ENCODE measurements at regions not wholly inside any gene's neighbourhood (a gene's known extent, or its start where the extent isn't known, plus 50 kb on each side); places are given as distances from the start of the nearest gene placed in this dataset.

DNA sequence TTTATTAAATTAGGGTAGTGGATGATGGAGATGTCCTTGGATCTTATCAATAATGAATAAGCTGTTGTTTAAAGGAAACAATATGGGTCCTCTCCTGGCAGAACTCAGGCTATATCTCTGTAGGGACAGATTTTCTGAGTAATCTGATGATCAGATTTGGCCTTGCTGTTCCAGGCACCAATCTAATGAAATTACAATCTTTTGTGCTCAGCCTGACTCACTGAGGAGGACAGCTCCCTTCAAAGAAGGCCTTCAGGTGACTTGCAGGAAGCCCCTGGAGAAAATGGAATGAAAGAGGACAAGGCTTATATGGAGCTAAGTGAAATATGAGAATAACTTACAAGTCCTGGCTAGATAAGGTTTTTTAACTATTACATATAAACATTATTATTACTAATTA is 486.4 kb upstream of the SORCS1 start:
- Histone ChIP-seq H3K27ac (no peak overlapping the region), H3K9me3 (no peaks in the 10 kb centered on the region), H3K27me3 (no peaks in the 10 kb centered on the region; the same call in 1 of the 2 replicates), H3K4me1 (peaks cover 16% of the 10 kb centered on the region), H3K4me3 (no peak overlapping the region), H3K9ac (no peak overlapping the region), H3K36me3 (no peaks in the 10 kb centered on the region), H4K20me1 (no peaks in the 10 kb centered on the region), H3K4me2 (no peak overlapping the region)
- no peak for TF ChIP-seq Cebpa-rat (IDR thresholded peaks at IDR 0.05)

DNA sequence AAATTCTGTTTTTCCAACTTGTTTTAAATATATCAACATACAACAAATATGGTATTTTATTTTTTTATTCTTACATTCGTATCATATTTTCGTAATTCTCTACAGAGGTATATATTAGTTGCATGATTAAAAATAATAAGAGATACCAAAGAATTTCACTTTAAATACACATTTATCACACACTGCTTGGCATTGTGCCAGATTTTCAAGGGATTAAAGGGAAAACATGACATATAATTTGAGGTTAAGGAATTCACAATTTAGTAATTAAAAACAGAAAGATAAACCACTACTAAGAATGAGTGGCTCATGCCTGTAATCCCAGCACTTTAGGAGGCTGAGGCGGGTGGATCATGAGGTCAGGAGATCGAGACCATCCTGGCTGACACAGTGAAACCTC is 484.7 kb upstream of the SORCS1 start:
- no peak overlapping the region for H3K4me3 ChIP-seq
- no peaks in the 10 kb centered on the region for H4K20me1 ChIP-seq
- no peaks in the 10 kb centered on the region for H3K36me3 ChIP-seq
- H3K4me2 ChIP-seq, result no peak overlapping the region
- no peaks in the 10 kb centered on the region; the same call in 1 of the 2 replicates for H3K27me3 ChIP-seq
- peaks cover 12% of the 10 kb centered on the region for H3K4me1 ChIP-seq
- TF ChIP-seq Cebpa-rat (IDR thresholded peaks at IDR 0.05), result no peak
- H3K27ac ChIP-seq, result no peak overlapping the region
- no peak overlapping the region for H3K9ac ChIP-seq
- H3K9me3 ChIP-seq, result no peaks in the 10 kb centered on the region

DNA sequence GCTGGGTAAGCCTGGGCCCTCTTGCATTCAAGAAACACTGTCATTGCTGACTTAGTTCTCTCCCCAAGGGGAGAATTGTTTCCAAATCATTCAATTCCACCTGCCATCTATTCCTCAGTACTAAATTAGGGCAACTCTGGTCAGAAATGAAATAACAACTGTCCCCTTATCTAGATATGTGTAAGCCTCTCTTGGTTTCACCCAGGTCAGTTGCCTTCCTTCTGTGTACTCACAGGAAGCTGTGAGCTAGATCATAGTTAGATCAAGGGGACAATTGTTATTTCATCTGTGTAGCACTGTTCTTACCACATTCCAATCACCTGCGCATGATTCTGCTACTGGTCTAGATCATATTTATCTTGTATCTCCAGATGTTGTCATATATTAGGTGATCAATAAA is 483.0 kb upstream of the SORCS1 start:
- H3K9me3 ChIP-seq, result no peaks in the 10 kb centered on the region

GRCh38 chr10:107631876-107632275 is 467.4 kb upstream of the SORCS1 start:
- Histone ChIP-seq H3K4me2 (no peak overlapping the region), H3K4me1 (no peaks in the 10 kb centered on the region), H4K20me1 (no peaks in the 10 kb centered on the region), H3K36me3 (no peaks in the 10 kb centered on the region), H3K4me3 (no peak overlapping the region), H3K27ac (no peak overlapping the region), H3K9ac (no peak overlapping the region), H3K27me3 (no peaks in the 10 kb centered on the region), H3K9me3 (no peaks in the 10 kb centered on the region)
- no peak for TF ChIP-seq Cebpa-rat (IDR thresholded peaks at IDR 0.05)

More for the DNA sequence above, 483.0 kb upstream of the SORCS1 start:
- Histone ChIP-seq H3K4me3 (no peak overlapping the region), H4K20me1 (no peaks in the 10 kb centered on the region), H3K36me3 (no peaks in the 10 kb centered on the region), H3K4me2 (no peak overlapping the region), H3K27me3 (no peaks in the 10 kb centered on the region), H3K27ac (no peak overlapping the region), H3K4me1 (no peaks in the 10 kb centered on the region), H3K9ac (no peak overlapping the region)
- TF ChIP-seq Cebpa-rat (IDR thresholded peaks at IDR 0.05), result no peak

DNA sequence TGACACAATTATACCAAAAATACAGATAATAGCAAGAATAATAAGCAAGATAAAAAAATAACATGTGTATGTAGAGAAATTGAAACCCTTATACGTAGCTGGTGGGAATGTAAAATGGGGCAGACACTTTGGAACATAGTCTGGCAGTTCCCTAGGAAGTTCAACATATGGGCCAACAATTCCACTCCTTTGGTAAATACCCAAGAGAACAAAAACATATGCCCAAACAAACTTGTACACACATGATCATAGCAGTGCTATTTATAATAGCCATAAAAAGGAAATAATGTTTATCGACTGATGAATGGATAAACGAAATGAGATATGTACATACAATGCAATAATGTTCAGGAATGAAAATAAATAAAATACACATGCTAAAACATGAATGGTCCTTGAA is 462.4 kb upstream of the SORCS1 start:
- Histone ChIP-seq H3K4me2 (no peak overlapping the region), H3K27me3 (no peaks in the 10 kb centered on the region), H3K9me3 (no peaks in the 10 kb centered on the region), H4K20me1 (no peaks in the 10 kb centered on the region), H3K36me3 (no peaks in the 10 kb centered on the region), H3K27ac (no peak overlapping the region), H3K9ac (no peak overlapping the region), H3K4me3 (no peak overlapping the region), H3K4me1 (no peaks in the 10 kb centered on the region)
- no peak for TF ChIP-seq Cebpa-rat (IDR thresholded peaks at IDR 0.05)

GRCh38 chr10:107623292-107623691 is 458.8 kb upstream of the SORCS1 start:
- no peak for TF ChIP-seq Cebpa-rat (IDR thresholded peaks at IDR 0.05)
- H3K36me3 ChIP-seq, result no peaks in the 10 kb centered on the region
- no peak overlapping the region for H3K9ac ChIP-seq
- no peaks in the 10 kb centered on the region for H3K4me1 ChIP-seq
- H3K9me3 ChIP-seq, result no peaks in the 10 kb centered on the region
- H4K20me1 ChIP-seq, result no peaks in the 10 kb centered on the region
- H3K27me3 ChIP-seq, result no peaks in the 10 kb centered on the region
- no peak overlapping the region for H3K4me3 ChIP-seq
- H3K27ac ChIP-seq, result no peak overlapping the region
- H3K4me2 ChIP-seq, result no peak overlapping the region

DNA sequence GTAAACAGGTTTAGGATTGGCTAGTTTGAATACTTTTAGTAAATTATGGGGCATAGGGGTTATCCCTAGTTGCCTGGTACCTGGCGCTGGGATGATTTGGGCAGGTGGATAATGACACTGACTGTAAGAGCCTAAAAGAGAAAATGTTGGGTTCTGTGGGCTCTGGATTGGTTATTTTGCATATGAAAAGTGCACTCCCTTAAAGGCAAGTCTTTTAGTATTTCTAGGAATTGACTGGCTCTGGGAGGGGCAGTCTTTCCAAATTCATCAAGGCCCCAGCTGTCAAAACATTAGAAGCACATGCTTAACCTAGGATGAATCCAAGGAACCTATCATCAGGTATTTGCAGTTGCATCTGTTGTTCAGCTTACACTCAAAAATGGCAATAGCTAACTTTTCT is 454.6 kb upstream of the SORCS1 start:
- TF ChIP-seq Cebpa-rat (IDR thresholded peaks at IDR 0.05), result no peak
- no peaks in the 10 kb centered on the region for H3K4me1 ChIP-seq
- H3K27me3 ChIP-seq, result no peaks in the 10 kb centered on the region
- no peak overlapping the region for H3K4me2 ChIP-seq
- no peaks in the 10 kb centered on the region for H3K9me3 ChIP-seq
- no peaks in the 10 kb centered on the region for H4K20me1 ChIP-seq
- H3K27ac ChIP-seq, result no peak overlapping the region
- no peak overlapping the region for H3K4me3 ChIP-seq
- H3K36me3 ChIP-seq, result no peaks in the 10 kb centered on the region
- no peak overlapping the region for H3K9ac ChIP-seq

DNA sequence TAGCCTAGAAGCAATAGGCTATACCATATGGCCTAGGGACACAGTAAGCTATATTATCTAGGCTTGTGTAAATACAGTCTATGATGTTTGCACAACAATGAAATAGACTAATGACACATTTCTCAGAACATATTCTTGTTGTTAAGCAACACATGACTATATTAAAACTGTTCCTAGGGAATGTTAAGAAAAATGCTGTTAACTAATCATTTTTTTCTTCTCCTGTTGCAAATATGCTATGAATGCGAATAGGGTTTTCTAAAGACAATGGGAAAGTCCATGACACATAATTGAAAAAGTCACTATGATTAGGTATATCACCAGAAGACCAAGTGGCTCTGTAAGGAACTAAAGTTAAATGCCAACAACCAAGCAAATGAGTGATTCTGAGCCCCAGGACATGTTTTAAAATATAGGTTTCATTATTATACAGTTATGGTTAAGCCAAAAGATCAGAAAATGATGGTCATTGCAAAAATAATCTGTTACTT is 454.0 kb upstream of the SORCS1 start:
- no peak overlapping the region for H3K4me3 ChIP-seq
- H3K27ac ChIP-seq, result no peak overlapping the region
- no peaks in the 10 kb centered on the region for H4K20me1 ChIP-seq
- H3K36me3 ChIP-seq, result no peaks in the 10 kb centered on the region
- no peaks in the 10 kb centered on the region for H3K9me3 ChIP-seq
- no peak overlapping the region for H3K9ac ChIP-seq
- no peak for TF ChIP-seq Cebpa-rat (IDR thresholded peaks at IDR 0.05)
- no peaks in the 10 kb centered on the region for H3K4me1 ChIP-seq
- no peaks in the 10 kb centered on the region for H3K27me3 ChIP-seq
- H3K4me2 ChIP-seq, result no peak overlapping the region

- H3K9ac ChIP-seq, result no peak overlapping the region
- no peak for TF ChIP-seq Cebpa-rat (IDR thresholded peaks at IDR 0.05)
- no peak overlapping the region for H3K27ac ChIP-seq
- H4K20me1 ChIP-seq, result no peaks in the 10 kb centered on the region
- H3K36me3 ChIP-seq, result no peaks in the 10 kb centered on the region
- no peaks in the 10 kb centered on the region for H3K27me3 ChIP-seq
- H3K9me3 ChIP-seq, result no peaks in the 10 kb centered on the region
- H3K4me2 ChIP-seq, result no peak overlapping the region
- no peaks in the 10 kb centered on the region for H3K4me1 ChIP-seq
- no peak overlapping the region for H3K4me3 ChIP-seq
These were observed 452.2 kb upstream of the SORCS1 start for GRCh38 chr10:107616463-107617410.

GRCh38 chr10:107616031-107616430 is 451.5 kb upstream of the SORCS1 start:
- Histone ChIP-seq H3K4me1 (no peaks in the 10 kb centered on the region), H3K36me3 (no peaks in the 10 kb centered on the region), H3K9me3 (no peaks in the 10 kb centered on the region), H3K4me3 (no peak overlapping the region), H3K4me2 (no peak overlapping the region), H3K27ac (no peak overlapping the region), H4K20me1 (no peaks in the 10 kb centered on the region), H3K9ac (no peak overlapping the region), H3K27me3 (no peaks in the 10 kb centered on the region)
- TF ChIP-seq Cebpa-rat (IDR thresholded peaks at IDR 0.05), result no peak
